ENCODE measurements at regions not wholly inside any gene's neighbourhood (a gene's known extent, or its start where the extent isn't known, plus 50 kb on each side); places are given as distances from the start of the nearest gene placed in this dataset.

DNA sequence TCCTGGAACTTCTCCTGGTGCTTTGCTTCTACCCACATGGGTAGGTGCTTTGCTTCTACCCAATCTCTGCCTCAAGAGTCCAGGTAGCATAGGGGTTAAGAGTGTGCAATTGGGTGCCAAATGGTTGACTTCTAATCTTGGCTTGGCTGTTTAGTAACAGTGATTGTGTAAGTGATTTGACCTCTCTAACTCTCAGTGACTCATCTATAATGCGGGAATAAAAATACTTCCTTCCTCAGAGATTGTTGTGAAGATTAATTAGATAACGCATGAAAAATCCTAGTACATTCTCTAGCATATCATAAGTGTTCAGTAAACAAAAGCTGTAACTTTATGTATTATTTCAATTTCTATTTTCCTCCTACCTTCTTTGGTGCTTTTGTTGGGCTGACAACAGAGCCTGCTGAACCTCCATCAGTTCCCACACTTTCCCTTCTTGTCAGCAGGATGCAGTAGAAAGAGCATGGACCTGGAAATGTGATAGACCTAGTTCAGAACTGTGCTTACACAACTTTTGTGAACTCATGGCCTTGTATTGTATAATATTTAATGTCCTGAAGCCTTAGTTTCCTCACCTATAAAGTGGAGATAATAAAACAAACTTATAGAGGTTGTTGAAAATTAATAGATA, 72.9 kb upstream of the SMIM36 start:
- DNase-seq (ENCODE audit: low read depth in 2 of 2), result peak; percentile 64 to 90

DNA sequence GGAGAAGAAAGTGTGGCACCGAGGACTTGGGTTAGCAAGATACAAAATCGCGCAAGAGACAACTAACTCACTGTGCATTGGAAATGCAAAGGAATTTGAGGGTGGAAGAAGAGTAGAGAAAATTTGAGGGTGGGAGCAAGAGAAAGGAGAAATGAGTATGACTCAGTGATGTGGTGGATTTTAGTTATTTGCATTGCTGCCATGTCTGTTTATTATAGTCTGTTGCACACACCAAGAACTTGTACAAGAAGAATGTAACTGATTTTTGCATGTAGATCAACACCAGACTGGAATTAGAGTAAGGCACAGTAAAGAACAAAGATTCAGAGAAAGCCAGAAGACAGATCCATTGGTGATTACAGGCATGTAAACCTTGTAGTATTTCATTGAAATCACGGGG, 71.6 kb upstream of the SMIM36 start:
- DNase-seq (ENCODE audit: low read depth in 2 of 2), result no peak

- peak in 1 of 2 donors; percentile 85 for DNase-seq (ENCODE audit: low read depth in 2 of 2)
Measured at GRCh38 chr17:55580596-55581133, 69.4 kb upstream of the SMIM36 start.

DNA sequence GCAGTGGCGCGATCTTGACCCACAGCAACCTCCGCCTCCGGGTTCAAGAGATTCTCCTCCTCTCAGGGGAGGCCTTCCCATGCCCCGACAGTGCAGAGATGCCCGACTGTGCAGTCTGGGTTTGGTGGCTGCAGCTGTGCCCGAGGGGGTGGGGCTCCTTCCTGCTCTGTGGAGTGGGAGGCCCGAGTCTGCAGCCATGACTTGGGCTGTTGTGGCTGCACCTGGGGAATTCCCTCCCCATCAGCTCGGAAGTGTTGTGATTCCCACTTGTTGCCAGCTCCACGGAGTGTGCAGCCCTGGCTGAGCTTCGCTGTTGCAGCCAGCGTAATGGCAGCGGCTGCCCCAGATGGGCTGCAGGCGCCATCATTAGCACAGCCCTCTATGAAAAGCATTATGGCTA, 66.4 kb upstream of the SMIM36 start:
- peak in 1 of 2 donors; percentile 72 for DNase-seq (ENCODE audit: low read depth in 2 of 2)

DNA sequence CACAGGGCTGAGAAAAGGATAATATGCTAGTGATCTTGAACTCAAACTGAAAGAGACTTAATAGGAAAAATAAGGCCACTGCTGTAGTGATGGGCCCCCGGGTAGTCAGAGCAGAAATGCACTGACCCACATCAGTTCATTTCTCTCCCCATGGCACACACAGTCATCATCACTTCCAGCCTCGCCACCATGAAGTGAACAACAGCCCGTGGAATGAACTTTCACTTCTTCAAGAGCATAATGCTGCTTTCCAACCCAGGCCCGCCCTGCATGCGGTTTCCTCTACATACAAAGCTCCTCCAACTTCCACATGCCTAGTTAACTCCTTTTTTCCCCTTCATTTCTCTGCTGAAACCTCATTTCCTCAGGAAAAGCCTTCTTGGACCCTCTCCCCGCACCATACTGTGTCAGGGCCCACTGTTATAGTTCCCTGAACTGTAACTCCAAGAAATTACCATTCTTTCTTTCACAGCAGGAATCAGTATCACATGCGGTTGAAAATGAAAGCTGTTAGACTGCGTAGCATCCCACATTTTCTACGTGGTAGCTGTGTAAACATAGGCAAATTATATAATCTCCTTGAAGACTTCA, 65.8 kb upstream of the SMIM36 start:
- DNase-seq (ENCODE audit: low read depth in 2 of 2), result peak; percentile 27 to 91

DNA sequence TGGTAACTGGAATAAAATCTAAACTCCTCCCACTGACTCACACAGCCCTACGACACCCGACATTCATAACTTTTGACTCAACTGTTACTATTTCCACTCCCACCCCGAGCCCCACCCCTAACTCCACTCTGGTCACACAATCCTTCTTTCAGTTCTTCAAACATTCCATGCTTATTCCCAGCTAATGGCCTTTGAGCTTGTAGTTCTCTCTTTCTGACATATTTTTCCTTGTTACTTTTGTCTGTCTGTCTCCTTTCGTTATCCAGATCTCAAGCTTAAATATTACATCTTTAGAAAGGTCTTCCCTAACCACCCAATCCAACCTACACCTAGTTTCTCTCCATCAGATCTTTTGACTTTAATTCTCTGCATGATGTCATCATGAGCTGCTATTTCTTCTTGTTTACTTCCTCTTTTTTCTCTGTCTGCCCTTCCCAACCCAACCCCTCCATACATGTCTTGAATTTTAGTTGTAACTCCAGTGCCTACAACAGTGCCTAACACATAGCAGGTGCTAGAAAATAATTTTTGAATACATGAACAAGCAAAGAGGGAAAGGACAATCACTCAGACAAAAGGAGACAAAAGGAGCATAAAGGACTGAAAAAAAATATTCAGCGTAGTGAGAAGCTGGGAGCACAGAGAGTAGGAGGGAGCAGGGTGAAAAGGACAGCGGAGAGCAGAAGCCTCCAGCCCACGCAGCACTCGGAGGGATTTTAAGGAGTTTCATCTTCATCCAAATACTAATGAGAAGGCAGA, 65.2 kb upstream of the SMIM36 start:
- DNase-seq (ENCODE audit: low read depth in 2 of 2), result peak; percentile 26 to 84

DNA sequence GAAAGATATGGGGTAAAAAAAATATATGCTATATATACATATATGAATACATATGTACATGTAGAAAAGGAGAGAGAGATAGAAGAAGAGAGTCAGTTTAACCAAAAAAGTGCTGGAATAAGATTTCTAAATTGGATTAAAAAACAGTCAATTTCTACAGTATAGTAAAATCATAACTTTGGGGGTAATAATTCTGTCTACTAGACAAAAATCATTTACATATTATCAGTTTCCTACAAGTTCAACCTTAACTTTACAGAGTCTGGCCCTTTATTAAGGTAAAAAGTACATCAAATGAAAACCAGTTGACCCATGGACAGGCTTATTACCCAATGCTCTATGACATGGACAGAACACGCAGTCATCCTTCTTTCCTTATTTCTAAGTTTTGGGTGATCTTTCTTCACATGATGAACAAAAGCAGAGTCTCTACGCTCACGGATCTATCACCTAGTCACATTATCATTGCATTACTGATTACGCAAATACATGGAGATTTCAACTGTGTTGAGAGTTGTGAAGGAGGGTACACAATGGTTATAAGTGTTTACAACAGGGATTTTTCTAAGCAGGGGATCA, 63.9 kb upstream of the SMIM36 start:
- no peak for DNase-seq (ENCODE audit: low read depth in 2 of 2)

GRCh38 chr17:55572599-55572998, 61.3 kb upstream of the SMIM36 start:
- no peak for DNase-seq (ENCODE audit: low read depth in 2 of 2)

DNA sequence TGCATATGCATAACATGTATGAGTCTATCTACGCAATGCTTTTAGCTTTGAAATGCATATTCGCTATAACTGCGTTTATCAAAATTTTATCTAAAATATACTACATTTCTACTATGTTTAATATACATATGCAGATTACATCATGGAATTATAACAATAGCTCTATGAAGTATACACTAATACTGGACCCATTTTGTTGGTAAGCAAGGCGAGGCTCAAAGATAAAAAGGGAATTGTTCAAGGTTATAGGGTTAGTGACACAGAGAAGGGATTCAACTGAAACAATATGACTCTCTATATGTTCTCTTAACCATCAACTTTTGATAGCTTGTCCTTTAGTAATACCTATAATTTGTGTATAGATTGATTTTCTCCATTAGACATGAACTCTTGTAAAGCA, 60.9 kb upstream of the SMIM36 start:
- DNase-seq (ENCODE audit: low read depth in 2 of 2), result no peak

- no peak for DNase-seq (ENCODE audit: low read depth in 2 of 2)
Measured at GRCh38 chr17:55571095-55571494, 59.8 kb upstream of the SMIM36 start.

DNA sequence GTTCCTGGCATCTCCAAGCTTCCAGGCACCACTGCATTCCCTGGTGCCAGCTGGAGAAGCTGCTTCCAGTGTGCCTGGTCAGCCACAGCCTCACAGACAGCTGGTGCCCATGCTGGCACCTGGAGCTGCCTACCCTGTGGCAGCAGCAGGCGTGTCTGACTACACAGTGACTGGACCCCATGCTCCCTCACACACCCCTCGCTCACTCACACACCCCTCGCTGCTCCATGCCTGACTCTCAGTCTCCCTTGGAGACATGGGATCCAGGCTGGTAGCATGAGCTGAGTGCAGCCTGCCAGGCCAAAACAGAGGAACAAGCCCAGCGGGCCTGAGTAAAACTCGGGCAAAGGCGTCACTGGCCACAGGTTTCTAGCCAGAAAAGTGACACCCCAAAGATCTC, 59.1 kb upstream of the SMIM36 start:
- DNase-seq (ENCODE audit: low read depth in 2 of 2), result no peak

- DNase-seq (ENCODE audit: low read depth in 2 of 2), result no peak
Measured at GRCh38 chr17:55567240-55568214, 56.3 kb upstream of the SMIM36 start.

DNA sequence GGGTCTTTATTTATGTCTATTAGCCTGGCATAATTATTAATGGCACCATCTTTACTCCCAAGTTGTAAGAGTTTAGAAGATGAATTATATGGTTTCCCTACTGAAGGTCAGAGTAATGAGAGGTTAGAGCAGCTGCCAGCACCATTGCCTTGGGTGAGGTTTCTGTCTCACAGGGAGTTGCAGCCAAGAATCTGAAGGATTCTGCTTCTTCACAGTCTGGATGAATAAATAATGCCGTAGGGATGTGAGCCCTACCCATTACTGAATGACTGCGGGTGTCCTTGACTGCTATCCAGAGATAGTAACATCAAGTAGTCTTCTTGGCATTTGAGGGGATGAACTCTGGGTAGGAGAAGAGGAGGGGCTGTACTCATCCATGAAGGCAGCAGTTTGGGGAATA, 52.8 kb upstream of the SMIM36 start:
- DNase-seq (ENCODE audit: low read depth in 2 of 2), result no peak

DNA sequence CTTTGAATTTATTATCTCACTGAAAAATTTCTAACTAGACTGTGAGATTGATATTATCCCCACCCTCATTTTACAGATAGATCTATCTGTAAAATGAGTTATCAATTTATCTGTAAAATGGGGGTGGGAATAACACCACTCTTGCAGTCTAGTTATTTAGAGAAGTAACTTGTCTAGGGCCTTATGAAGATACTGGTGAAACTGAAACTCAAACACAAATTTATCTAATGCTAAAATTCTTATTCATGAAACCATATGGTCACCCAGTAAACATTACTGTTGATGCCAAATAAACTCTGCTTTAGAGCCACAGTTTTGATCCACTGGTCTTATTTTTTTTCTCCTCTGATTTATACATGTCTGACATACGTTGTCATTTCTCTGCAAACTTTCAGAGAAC, 52.1 kb upstream of the SMIM36 start:
- no peak for DNase-seq (ENCODE audit: low read depth in 2 of 2)

DNA sequence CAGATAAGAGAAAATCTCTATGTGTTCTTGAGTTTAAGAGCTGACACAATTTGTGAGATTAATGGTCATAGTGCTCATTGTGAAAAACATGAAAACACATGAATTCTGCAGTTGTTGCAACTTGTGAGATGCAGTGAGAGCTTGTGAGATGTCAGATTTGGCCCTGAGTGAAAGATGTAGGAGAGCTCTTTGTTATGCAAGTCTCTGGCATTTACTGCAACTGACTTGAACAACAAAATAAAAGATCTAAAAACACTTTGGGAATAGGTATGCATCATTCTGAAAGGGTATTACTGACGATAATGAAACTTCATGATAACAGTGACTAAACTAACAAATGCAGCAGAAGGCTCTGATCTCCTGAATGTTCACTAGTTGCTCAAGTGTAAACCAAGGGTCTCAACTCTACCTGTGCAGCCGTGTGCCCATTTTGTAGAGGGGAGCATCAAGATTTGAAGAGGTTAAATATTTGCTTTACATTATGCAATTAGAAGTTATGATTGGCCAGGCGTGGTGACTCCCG, 50.8 kb upstream of the SMIM36 start:
- DNase-seq (ENCODE audit: low read depth in 2 of 2), result no peak

- no peak for DNase-seq (ENCODE audit: low read depth in 2 of 2)
Measured at GRCh38 chr17:55561316-55561972, 50.2 kb upstream of the SMIM36 start.

Data from lung microvascular endothelial cell (primary cell).